Activated CD4-positive, alpha-beta T cell treated with anti-CD3 and anti-CD28 coated beads for 48 hours (primary cell): ENCODE measurements at regions not wholly inside any gene's neighbourhood (a gene's known extent, or its start where the extent isn't known, plus 50 kb on each side); places are given as distances from the start of the nearest gene placed in this dataset.

Experiments
- DNase-seq: peaks from one replicate; pipeline ENCODE4 v3.0.0-alpha.2; 2020

DNA sequence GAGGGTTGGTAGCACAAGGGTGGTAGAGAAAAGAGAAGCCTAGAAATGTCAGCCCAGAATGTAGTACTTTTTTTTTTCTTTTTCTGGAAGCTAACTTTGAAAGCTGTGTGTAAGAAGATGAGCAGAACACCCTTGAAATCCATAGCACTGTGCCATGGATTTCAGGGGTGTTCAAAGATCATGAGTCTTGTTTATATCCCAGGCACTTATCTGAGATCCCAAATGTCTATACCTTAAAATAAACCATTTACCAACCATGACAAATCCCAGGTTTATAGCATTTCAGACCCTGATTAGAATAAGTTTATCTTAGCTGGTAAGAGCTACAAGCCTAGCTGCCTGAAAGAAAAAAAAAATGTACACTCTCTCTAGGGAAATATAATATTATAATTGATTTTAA, 389.9 kb upstream of the ANXA10 start:
- DNase-seq = no peak

DNA sequence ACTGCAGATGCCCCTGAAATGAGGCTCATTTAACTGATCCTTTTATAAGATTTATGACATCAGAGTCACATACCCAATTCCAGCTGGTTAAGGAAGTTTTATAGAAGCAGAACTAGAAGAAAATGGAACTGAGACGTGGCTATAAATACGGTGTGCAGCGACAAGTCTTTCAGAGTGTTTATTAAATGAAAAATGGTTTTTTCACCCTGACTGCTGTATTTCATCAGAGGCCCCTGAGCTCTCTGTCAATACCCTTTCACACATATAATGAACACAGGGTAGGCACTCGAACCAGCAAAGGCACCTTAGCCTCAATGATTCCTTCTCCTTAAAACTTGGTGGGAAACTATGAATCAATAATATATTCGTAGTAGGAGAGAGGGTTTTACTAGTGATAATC, 380.8 kb upstream of the ANXA10 start:
- DNase-seq = no peak

DNA sequence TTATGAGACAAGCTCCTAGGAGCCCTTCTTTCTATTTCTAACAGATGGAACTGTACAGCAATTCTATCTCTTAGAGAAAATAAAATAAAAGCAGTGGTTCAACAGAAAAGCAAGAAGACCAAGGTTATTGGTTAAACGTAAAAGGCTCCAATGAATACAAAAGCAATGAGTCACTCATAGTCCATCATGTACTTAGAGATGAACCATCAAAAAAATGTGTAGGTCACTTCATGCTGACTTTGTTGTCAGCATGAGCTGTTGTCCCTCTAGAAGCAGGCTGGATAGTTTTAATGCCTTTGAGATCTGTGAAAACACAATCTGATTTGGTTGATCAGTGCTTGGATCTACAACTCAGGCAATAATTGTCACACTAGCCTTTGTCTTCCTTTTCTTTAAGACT, 378.6 kb upstream of the ANXA10 start:
- no peak for DNase-seq

DNA sequence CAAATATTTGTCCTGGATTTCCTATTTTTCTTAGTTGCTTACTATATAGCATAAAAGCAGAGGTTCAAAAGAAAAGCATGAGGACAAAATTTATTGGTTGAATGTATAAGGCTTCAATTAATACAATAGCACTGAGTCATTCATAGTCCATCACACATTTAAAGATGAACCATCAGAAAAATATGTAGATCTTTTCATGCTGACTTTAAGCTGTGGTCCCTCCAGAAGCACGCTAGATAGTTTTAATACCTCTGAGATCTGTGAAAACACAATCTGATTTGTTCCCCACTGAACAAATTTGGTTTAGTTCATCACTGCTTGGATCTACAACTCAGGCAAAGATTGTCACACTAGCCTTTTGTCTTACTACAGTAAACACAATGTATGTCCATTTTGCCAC, 377.2 kb upstream of the ANXA10 start:
- DNase-seq = no peak

DNA sequence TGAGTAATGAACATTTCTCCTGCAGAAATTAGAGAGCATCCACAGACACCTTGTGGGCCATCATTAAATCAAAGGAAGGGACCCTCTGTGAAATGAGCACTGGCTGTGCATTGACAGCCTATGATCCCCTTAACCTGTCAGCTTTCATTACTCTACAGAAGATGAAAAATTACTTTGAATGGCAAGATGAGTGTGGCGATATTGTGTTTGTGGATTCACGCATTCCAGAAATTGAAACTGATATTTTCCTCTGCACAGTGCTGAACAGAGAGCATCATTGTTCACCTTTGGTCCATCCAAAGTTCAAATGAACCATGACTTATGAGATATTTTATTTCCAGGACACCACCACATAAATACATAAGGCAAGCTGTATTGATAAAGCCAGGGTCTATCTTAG, 374.8 kb upstream of the ANXA10 start:
- DNase-seq = no peak

DNA sequence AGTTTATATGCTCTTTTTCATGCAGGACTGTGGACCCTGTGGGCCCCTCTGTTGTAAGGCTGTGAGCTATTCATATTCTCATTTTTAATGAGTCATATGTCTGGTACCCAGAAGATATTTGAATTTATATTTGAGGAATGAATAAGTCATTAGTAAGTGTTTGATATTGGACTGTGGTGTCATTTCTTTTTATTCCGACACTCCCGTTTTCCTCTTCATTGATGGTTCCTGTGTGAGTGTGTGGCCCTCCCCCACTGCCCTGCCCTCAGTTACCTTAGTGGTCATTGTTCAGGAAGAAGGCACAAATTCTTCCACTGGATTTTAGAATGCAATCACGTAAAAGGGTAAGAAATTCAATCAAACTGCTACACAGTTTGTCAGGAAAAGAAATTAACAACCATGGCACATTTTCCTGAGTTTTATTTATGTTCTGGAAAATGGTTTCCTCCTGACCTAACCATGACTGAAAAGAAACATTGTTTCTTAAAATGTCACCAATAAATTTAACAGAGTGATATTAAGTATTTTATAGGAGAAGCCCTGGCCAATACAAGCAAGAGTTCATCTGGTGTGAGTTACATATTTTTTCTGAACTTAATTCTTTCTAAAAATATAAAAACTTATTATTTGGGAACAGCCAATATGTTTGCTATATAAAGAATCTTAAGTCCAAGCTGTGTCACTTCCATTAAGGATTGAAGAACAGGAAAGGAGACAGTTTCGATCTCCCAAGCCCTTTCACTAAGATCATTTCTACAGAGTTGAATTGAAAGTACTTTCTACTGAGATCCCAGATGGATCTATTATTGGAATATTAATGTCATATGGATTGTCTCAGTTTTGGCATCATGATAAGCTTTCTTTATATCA, 370.5 kb upstream of the ANXA10 start:
- DNase-seq = no peak

DNA sequence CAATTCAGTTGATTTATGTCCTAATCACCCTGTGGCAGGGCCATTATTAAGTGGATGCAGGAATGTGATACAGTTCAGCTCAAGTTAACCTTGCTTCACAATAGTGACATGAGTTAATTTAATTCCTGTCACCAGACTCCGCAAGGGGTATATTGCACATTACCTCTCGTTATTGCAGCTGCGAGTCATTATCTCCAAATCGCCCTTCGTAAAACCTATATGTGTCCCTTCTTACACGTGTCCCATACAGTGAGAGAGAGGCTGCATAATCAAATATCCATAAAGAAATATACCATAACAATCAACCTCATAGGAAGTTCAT, 369.9 kb upstream of the ANXA10 start:
- no peak for DNase-seq

DNA sequence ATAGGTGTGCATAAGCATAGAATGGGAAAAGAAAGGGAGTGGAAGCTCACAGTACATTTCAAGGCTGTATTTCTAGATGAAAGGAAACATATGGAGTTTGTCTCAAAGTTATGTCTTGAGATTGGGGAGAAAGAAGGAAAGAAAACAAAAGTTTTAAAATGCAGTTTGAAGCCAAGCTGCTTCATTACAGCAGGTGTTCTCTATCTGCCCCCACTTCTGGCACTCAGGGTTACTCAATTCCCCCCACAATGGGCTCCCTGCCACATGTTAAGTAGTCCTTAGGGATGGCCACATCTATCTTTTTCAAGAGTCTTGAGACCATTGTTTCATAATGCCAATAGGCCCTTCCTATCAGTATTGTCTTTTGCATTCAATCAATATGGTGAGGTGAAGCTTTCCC, 367.4 kb upstream of the ANXA10 start:
- DNase-seq = no peak

DNA sequence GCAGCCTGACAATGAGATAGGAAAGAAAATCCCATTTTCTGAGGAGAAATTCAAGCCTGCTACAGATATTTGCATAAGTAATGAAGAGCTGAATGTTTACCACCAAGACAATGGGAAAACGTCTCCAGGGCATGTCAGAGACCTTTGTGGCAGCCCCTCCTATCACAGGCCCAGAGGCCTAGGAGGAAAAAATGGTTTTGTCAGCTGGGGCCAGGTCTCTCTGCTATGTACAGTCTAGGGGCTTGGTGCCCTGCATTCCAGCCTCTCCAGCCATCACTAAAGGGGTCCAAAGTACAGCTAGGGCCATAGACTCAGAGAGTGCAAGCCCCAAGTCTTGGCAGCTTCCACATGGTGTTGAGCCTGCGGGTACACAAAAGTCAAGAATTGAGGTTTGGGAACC, 361.6 kb upstream of the ANXA10 start:
- no peak for DNase-seq

DNA sequence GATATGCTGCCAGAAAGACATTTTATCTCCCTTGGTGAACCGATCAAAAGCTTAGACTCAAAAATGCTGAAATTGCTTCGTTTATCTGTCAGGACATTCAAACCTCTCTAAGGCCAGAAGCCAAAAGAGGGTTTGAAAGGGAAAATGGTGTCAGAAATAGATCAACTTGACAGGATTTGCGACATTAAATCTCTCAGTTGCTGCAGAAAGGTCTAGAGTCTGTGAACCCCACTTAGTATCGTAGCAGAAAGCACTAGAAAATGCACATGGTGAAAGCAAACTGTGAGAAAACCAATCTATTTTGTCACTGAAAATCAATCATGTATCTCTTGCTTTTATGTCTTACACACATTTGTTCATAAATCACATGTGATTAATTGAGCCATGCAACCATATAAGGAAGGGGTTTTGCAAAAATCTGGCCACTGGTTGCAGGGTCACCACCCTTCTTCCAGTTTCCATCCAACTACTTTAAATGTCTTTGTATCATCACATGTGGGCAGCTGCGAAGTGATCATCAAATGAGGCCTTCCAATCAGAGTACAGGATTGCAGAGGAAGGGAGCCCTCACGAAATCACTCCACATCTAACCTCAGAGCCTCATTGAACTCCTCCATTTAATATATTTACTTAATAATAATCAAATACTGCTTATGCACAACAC, 347.2 kb upstream of the ANXA10 start:
- no peak for DNase-seq

DNA sequence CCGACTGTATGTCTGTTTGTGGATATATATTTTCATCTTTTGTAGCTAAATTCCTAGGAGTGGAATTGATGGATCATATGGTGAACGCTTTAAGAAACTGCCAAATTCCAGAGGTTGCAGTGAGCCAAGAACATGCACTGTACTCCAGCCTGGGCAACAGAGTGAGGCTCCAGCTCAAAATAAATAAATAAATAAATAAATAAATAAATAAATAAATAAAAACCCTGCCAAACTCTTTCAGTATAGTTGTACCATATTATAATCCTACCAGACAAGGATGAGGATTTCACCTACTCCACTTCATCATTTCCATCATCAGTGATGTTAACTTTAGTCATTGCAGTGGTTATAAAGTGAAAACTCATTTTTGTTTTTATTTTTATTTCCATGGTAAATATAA, 325.1 kb upstream of the ANXA10 start:
- no peak for DNase-seq

DNA sequence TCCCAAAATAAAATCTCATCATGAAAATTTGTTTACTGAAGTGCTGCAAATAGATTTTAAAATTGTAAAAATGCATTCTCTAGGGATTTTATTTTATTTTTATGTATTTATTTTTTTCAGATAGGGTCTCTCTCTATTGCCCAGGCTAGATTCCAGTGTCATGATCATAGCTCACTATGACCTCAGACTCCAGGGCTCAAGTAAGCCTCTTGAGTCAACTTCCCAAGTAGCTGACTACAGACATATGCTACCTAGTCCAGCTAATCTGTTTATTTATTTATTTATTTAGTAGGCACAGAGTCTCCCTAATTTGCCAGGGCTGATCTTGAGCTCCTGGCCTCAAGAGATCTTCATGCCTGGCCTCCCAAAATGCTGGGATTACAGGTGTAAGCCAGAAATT, 317.7 kb upstream of the ANXA10 start:
- DNase-seq = no peak

DNA sequence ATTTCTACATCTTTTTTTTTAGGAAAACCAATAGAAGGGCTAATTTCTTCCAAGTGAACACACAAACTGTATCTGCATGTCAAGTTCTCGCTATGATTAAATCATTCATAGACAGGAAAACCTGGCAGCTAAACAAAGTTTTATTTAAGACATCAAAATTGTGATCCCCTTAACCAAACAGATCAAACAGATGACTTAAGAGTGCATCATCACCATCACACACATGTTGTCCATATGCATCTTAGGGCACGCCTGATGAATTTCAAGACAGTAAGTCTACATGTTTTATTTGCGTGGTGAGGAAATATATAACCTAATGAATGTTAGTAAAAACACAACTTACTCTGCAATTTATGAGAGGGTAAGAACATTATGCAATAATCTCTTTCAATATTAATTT, 317.0 kb upstream of the ANXA10 start:
- DNase-seq = no peak

DNA sequence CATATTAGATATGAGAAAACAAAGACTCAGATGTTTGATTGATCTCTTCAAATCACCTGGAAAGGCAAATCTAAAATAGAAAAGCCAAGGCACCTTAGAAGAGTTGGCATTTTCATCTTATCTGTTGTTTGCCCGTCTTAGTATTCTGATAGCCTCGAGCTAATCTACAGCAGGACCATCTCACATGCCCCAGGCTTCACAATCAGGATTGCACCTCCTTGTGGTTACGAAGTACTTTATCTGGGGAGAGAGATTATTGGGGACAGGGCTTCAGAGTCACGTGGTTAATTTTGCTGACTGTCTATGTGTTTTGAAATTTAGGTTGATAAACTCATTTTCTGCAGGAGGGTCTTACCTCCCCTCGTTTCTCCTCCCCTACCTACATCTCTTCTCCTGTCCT, 313.1 kb upstream of the ANXA10 start:
- DNase-seq = no peak

DNA sequence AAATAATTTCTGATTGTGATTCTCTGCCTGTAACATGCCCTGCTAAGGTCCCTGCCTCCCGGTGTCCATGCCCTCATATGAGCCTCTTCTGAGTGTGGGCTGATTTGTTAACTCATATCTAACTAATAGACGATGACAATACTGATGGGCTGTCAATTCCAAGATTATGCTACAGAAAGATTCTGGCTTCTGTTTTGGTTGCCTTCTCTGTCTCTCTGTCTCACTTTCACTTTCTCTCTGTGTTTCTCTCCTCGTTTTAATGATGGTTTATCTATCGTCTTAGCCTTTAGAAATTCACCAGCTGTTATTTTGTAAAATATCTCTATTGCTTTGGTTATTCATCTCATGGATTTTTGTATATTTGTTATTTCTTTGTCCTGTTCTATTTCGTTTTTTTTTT, 312.5 kb upstream of the ANXA10 start:
- no peak for DNase-seq

DNA sequence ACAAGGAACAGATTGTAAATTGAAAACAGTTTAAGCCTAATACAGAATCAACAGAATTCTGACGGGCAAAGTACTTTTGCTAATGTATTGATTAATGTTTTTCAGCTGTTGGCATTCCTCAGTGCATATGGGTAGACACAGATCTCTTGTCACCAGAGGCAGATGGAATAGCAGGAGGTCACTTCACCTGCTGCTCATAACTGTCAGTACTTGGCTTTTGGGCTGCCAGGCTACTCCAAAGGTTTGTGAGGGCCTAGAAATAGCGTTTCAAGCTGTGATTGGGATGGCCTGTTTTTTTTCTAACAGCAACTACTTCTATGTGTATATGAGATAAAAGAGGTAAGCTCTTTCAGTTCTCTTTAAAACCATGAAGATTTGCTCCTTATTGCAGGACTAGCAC, 307.5 kb upstream of the ANXA10 start:
- DNase-seq = no peak

DNA sequence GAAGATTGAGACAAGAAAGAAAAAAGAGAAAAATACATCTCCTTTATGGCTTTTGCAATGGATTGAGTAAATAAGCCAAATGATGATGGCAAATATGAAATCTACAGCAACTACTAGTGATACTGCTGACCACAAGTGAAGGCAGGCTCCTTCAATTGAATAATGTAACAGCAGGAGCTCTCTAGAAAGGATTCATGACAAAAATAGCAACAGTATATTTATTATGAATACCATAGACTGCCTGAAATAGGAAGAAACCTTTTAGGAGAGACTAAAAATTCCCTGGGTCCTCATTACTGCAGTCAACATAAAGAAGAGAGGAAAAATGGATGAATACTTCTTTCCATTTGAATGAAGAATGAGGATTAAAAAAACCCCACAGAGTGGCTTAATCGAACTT, 306.8 kb upstream of the ANXA10 start:
- no peak for DNase-seq

DNA sequence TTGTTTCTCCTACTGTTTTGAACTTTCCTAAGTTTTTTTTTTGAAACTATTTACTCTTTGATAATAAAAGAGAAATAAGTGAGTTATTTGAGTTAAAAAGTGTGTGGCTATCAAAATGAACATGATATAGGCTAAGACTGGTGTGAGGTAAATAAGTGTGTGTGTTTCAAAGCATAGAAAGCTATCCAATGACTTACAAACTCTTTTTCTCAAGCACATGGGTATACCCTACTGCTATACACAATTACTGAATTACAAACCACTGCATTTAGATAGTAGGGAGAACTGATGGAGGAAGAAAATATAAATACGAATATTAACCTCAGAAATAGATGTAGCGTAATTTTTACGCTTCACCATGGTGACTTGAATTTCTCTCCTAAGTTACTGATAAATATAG, 305.8 kb upstream of the ANXA10 start:
- no peak for DNase-seq

DNA sequence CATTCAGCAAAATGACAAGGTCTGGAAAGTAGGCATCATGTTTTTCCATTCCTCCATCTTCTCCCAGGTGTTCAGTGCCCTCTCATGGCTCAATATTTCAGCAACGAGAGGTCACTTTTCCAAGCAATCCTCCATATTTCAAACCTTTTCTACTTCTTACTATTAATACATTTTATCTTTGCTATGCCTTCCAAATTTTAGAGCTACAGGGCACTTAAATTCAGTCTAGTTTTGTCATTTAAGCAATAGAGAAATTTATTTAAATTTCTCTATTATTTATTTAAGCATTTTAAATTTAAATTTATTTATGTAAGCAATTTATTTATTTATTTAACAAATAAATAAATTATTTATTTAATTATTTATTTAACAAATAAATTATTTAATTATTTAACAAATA, 305.1 kb upstream of the ANXA10 start:
- no peak for DNase-seq

DNA sequence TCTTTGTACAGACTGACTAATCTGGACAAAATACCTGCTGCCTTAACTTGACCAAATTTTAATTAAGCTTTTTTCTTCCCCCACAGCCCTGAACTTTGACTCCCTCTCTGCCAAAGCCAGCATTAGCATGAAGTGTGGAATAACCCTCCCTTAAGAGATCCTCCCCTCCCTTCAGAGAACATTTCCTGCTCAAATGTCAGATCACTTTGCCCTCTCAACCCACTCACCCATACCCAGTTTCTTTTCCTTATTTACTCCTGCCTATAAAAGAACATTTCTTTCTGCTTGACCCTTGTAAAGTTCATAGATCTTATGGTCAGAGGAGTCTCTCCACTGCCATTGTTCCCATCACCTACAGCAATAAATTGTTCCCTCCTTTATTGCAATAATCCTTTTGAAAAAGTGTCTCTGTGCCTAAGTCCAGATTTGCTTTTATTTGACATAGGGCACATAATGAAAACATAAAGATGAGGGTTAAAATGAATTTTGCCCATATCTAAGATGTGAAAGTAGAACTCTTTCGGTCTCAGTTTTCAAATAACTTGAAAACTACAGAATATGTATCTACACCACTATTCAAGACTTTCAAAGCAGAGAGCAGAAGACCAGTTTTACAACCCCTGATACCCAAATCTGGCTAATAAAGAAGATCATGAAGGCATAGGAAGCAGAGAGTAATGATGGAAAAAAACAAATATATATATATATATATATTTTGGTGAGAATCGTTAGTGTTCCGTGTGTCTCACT, 289.7 kb upstream of the ANXA10 start:
- no peak for DNase-seq

DNA sequence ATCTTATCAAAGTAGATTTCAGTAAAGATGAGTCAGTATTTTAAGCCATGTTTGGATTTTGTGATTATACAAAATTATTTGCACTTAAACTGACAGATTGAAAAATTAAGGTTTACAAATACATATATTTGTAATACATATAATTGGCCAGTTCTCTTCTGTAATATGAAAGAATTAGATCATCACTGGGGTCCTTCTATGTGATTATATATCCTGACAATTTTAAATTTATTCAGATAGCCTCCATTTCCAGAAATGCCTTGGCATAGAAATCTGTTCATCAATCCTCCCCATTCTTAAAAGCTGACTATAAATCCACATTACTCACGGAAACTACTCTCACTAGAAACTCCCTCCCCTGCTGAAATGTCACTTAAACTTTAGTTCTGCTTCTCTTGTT, 280.4 kb upstream of the ANXA10 start:
- no peak for DNase-seq

DNA sequence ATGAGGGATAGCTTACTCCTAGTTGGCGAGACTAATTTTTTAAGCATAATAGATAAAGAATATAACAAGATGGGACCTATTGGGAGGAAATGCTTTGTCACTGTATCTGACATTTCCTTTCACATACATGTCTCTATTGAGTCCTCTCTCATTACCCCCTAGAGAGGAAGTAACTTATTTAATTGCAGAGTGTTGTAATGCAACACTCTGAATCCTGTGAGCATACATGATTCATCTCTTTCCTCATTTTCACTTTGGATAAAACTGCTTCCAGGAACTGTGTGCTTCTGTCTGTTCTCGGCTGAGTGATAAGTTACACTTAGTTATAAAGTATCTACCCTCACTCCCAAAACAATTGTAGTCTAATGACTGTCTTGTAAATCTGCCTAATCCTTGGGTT, 266.1 kb upstream of the ANXA10 start:
- no peak for DNase-seq

DNA sequence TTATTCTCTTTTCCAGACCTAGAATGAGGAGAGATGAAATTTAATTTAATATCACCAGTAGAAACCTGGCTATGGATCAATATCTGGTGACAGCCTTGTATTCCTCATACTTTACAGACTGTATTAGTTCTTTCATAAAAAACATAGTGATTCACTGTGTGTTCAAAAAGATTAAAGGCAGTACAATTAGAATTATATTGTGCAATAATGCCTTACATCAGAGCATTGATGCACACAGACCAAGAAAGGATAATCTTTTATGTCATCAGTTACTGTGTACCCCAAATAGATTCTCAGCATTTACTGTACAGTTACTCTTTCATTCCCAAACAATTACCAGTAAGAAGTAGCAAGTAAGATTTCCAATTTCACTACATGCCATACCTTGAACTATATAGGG, 260.5 kb upstream of the ANXA10 start:
- DNase-seq = no peak

DNA sequence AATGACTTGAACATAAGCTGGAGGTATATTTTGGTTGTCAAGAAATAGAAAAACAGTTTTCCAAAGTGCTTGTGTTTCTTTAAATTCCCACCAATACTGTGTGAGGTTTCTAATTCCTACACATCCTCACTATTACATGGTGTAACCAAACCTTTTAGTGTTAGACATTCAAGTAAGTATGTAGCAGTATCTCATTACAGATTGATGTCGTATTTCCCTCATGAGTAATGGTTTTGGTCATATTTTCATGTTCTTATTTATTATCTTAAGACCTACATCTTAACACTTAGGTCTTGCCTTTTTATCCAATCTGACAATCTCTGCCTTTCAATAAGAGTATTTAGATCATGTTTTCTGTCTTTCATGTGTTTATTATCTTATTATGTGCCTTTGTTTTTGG, 253.7 kb upstream of the ANXA10 start:
- no peak for DNase-seq
